H9 (cell line): ENCODE measurements at regions not wholly inside any gene's neighbourhood (a gene's known extent, or its start where the extent isn't known, plus 50 kb on each side); places are given as distances from the start of the nearest gene placed in this dataset.

Experiments
- DNase-seq: peaks from one replicate; pipeline ENCODE4 v3.0.0-alpha.2; 2017
- H2AFZ ChIP-seq: one replicate; pipeline ENCODE4 v1.6.1; 2013; ENCODE audit warnings: mild to moderate bottlenecking, low read length, control low read depth, moderate library complexity
- H2AK5ac ChIP-seq: 2 replicates; pipeline ENCODE4 v1.6.1; 2013; ENCODE audit warnings: low read length, control low read depth, mixed read lengths; ENCODE audit not compliant: insufficient read length
- H2BK120ac ChIP-seq: one replicate; pipeline ENCODE4 v1.6.1; 2013; ENCODE audit warnings: low read depth, mild to moderate bottlenecking, low read length, control low read depth, inconsistent platforms; ENCODE audit not compliant: poor library complexity, severe bottlenecking
- H2BK12ac ChIP-seq: 2 replicates; pipeline ENCODE4 v1.6.1; 2013; ENCODE audit warnings: low read length, control low read depth, mixed read lengths, low read depth; ENCODE audit not compliant: insufficient read length
- H2BK15ac ChIP-seq: 2 replicates; pipeline ENCODE4 v1.6.1; 2013; ENCODE audit warnings: low read depth, low read length, control low read depth
- H2BK20ac ChIP-seq: one replicate; pipeline ENCODE4 v1.6.1; 2013; ENCODE audit warnings: low read depth, mild to moderate bottlenecking, low read length, control low read depth, inconsistent platforms; ENCODE audit not compliant: poor library complexity, severe bottlenecking
- H2BK5ac ChIP-seq: 2 replicates; pipeline ENCODE4 v1.6.1; 2013; ENCODE audit warnings: low read length, control low read depth, mixed read lengths; ENCODE audit not compliant: insufficient read length
- H3K14ac ChIP-seq: 2 replicates; pipeline ENCODE4 v1.6.1; 2013; ENCODE audit warnings: low read length, control low read depth; ENCODE audit not compliant: insufficient read depth
- H3K18ac ChIP-seq: 2 replicates; pipeline ENCODE4 v1.6.1; 2013; ENCODE audit warnings: low read depth, mild to moderate bottlenecking, mixed read lengths, low read length, control low read depth; ENCODE audit not compliant: insufficient read length
- H3K23ac ChIP-seq: 2 replicates; pipeline ENCODE4 v1.6.1; 2013; ENCODE audit warnings: low read length, control low read depth, mixed read lengths, low read depth; ENCODE audit not compliant: insufficient read length
- H3K23me2 ChIP-seq: 2 replicates; pipeline ENCODE4 v1.6.1; 2013; ENCODE audit warnings: low read depth, mild to moderate bottlenecking, mixed read lengths, low read length, control low read depth; ENCODE audit not compliant: insufficient read length, poor library complexity, severe bottlenecking
- H3K27ac ChIP-seq: 2 replicates; pipeline ENCODE4 v1.5.1; 2013; ENCODE audit warnings: low read length, control low read depth, mixed read lengths, low read depth; ENCODE audit not compliant: insufficient read length
- H3K27me3 ChIP-seq: 2 replicates; pipeline ENCODE4 v1.6.1; 2013; ENCODE audit warnings: low read length, control low read depth, inconsistent platforms; ENCODE audit not compliant: insufficient read depth
- H3K4ac ChIP-seq: 2 replicates; pipeline ENCODE4 v1.6.1; 2013; ENCODE audit warnings: low read depth, mild to moderate bottlenecking, control low read depth, inconsistent platforms, low read length, moderate library complexity
- H3K4me1 ChIP-seq: 2 replicates; pipeline ENCODE4 v1.6.1; 2013; ENCODE audit warnings: low read length, control low read depth, inconsistent platforms; ENCODE audit not compliant: insufficient read depth
- H3K4me2 ChIP-seq: 2 replicates; pipeline ENCODE4 v1.6.1; 2013; ENCODE audit warnings: low read length, control low read depth, mixed read lengths; ENCODE audit not compliant: insufficient read length, insufficient read depth
- H3K56ac ChIP-seq: 2 replicates; pipeline ENCODE4 v1.6.1; 2013; ENCODE audit warnings: low read depth, mild to moderate bottlenecking, mixed read lengths, low read length, control low read depth; ENCODE audit not compliant: insufficient read length
- H3K79me1 ChIP-seq: 2 replicates; pipeline ENCODE4 v1.6.1; 2013; ENCODE audit warnings: low read depth, mild to moderate bottlenecking, moderate library complexity, low read length, control low read depth, inconsistent platforms; ENCODE audit not compliant: insufficient read depth, poor library complexity, severe bottlenecking
- H3K79me2 ChIP-seq: 2 replicates; pipeline ENCODE4 v1.6.1; 2013; ENCODE audit warnings: low read length, control low read depth, inconsistent platforms; ENCODE audit not compliant: insufficient read depth
- H3K9ac ChIP-seq: 2 replicates; pipeline ENCODE4 v1.6.1; 2013; ENCODE audit warnings: low read length, control low read depth, mixed read lengths; ENCODE audit not compliant: insufficient read length; ENCODE audit errors: extremely low read depth
- H3K9me3 ChIP-seq: one replicate; pipeline ENCODE4 v1.6.1; 2013; ENCODE audit warnings: low read depth, low read length, inconsistent platforms; ENCODE audit not compliant: control insufficient read depth
- H3T11ph ChIP-seq: one replicate; pipeline ENCODE4 v1.6.1; 2013; ENCODE audit warnings: mild to moderate bottlenecking, low read length, control low read depth, inconsistent platforms
- H4K20me1 ChIP-seq: one replicate; pipeline ENCODE4 v1.6.1; 2013; ENCODE audit not compliant: control insufficient read depth, insufficient read length, insufficient read depth
- H4K5ac ChIP-seq: 2 replicates; pipeline ENCODE4 v1.6.1; 2013; ENCODE audit warnings: low read depth, mild to moderate bottlenecking, mixed read lengths, low read length, control low read depth; ENCODE audit not compliant: insufficient read length
- H4K8ac ChIP-seq: replicated peaks from 2 replicates; pipeline ENCODE4 v1.6.1; 2013; ENCODE audit warnings: low read length, control low read depth, mixed read lengths, low read depth; ENCODE audit not compliant: insufficient read length
- H4K91ac ChIP-seq: 2 replicates; pipeline ENCODE4 v1.6.1; 2013; ENCODE audit warnings: low read depth, mild to moderate bottlenecking, moderate library complexity, mixed read lengths, low read length, control low read depth; ENCODE audit not compliant: insufficient read length
- H3K27ac Mint-ChIP-seq, 3 experiments: 2 replicates in 2 of 3; 3 replicates in 1 of 3; pipeline ENCODE4 v1.8.0; 2020 to 2021; ENCODE audit warnings: mixed read lengths in 3 of 3, mild to moderate bottlenecking in 1 of 3, moderate library complexity in 1 of 3
- H3K27me3 Mint-ChIP-seq: 2 replicates; pipeline ENCODE4 v1.8.0; 2021; ENCODE audit warnings: low read depth, mild to moderate bottlenecking, moderate library complexity, mixed read lengths
- H3K36me3 Mint-ChIP-seq, 3 experiments: 2 replicates in 2 of 3; 3 replicates in 1 of 3; pipeline ENCODE4 v1.8.0; 2020 to 2021; ENCODE audit warnings: low read depth in 3 of 3, mixed read lengths in 3 of 3; ENCODE audit not compliant: insufficient read depth in 1 of 3
- H3K4me1 Mint-ChIP-seq, 2 experiments: 2 replicates each; pipeline ENCODE4 v1.8.0; 2020; ENCODE audit warnings: mixed read lengths in 2 of 2
- H3K4me3 Mint-ChIP-seq, 2 experiments: 2 replicates in 1 of 2; 3 replicates in 1 of 2; pipeline ENCODE4 v1.8.0; 2020 to 2021; ENCODE audit warnings: mild to moderate bottlenecking in 2 of 2, mixed read lengths in 2 of 2, moderate library complexity in 1 of 2
- H3K9me3 Mint-ChIP-seq, 2 experiments: 2 replicates in 1 of 2; 3 replicates in 1 of 2; pipeline ENCODE4 v1.8.0; 2020; ENCODE audit warnings: mild to moderate bottlenecking in 2 of 2, mixed read lengths in 2 of 2, moderate library complexity in 1 of 2
- WGBS: extraction: QIAGEN DNeasy Blood & Tissue Kit; methylation state at CpG from one replicate; pipeline ENCODE4 v1.1.7; 2013; ENCODE audit warnings: missing lambda C conversion rate, low lambda C conversion rate, mixed read lengths; ENCODE audit not compliant: insufficient read length; ENCODE audit errors: extremely low coverage; 5-methylcytosine and 5-hydroxymethylcytosine counted together
- TF ChIP-seq, protein P1 (sequence below): fragments of 200-600 bp; sonication (generic); conservative IDR thresholded peaks from 3 replicates; pipeline ENCODE4 v1.8.0; 2021; ENCODE audit warnings: antibody characterized with exemption, mild to moderate bottlenecking

DNA sequence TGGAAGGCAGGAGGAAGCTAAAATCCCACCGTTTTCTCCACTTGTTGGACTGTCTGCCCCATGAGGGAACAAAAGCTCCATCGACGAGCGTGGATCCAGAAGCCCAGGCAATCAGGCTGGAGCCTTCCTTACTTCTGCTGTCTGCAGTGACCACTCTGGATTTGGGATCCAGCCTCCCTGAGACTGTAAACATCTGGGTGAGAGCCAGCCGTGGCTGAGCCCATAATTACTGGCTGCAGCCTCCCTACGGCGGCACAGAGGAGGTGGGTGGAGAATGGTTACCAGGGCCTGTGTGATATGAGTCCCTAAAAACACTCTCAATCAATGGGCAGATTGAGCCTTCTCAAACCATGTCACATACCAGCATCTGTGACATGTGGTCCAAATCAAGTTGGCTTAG is 158.2 kb downstream of the FOXL1 start:
- H3K14ac ChIP-seq = no peak overlapping the region
- no peak overlapping the region for H2AFZ ChIP-seq
- H4K91ac ChIP-seq = peak overlapping the region; percentile 31
- no peak overlapping the region for H4K8ac ChIP-seq
- H4K5ac ChIP-seq = no peak overlapping the region
- DNase-seq = no peak
- H2BK15ac ChIP-seq = no peak overlapping the region; the same call in 1 of the 2 replicates
- H3K56ac ChIP-seq = no peak overlapping the region
- H3K9me3 Mint-ChIP-seq = peaks cover 11 to 17% of the 10 kb centered on the region in 2 experiments
- H3K4me1 ChIP-seq = peaks cover 9% of the 10 kb centered on the region; the same call in 1 of the 2 replicates
- peaks cover 9 to 20% (median 13%) of the 10 kb centered on the region in 3 experiments for H3K36me3 Mint-ChIP-seq
- no peak overlapping the region for H3K4me2 ChIP-seq
- peaks cover 43% of the 10 kb centered on the region for H3K27me3 Mint-ChIP-seq
- no peak overlapping the region for H3K9ac ChIP-seq
- H2AK5ac ChIP-seq = no peak overlapping the region
- H2BK20ac ChIP-seq = no peak overlapping the region
- WGBS = no CpG with 5 or more reads among the region's 7 CpGs
- H3K9me3 ChIP-seq = no peaks in the 10 kb centered on the region
- no peak overlapping the region for H2BK12ac ChIP-seq
- H3K23ac ChIP-seq = no peak overlapping the region
- H4K20me1 ChIP-seq = no peaks in the 10 kb centered on the region
- peaks cover 48 to 49% of the 10 kb centered on the region in 2 experiments for H3K4me1 Mint-ChIP-seq
- no peaks in the 10 kb centered on the region for H3K27me3 ChIP-seq
- no peak overlapping the region for H3T11ph ChIP-seq
- H3K79me2 ChIP-seq = no peaks in the 10 kb centered on the region
- H3K4ac ChIP-seq = no peak overlapping the region
- no peak overlapping the region for H3K4me3 Mint-ChIP-seq
- TF ChIP-seq, protein P1, sequence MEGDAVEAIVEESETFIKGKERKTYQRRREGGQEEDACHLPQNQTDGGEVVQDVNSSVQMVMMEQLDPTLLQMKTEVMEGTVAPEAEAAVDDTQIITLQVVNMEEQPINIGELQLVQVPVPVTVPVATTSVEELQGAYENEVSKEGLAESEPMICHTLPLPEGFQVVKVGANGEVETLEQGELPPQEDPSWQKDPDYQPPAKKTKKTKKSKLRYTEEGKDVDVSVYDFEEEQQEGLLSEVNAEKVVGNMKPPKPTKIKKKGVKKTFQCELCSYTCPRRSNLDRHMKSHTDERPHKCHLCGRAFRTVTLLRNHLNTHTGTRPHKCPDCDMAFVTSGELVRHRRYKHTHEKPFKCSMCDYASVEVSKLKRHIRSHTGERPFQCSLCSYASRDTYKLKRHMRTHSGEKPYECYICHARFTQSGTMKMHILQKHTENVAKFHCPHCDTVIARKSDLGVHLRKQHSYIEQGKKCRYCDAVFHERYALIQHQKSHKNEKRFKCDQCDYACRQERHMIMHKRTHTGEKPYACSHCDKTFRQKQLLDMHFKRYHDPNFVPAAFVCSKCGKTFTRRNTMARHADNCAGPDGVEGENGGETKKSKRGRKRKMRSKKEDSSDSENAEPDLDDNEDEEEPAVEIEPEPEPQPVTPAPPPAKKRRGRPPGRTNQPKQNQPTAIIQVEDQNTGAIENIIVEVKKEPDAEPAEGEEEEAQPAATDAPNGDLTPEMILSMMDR = no peak
- no peak overlapping the region for H3K27ac ChIP-seq
- no peaks in the 10 kb centered on the region for H3K79me1 ChIP-seq
- no peak overlapping the region for H2BK5ac ChIP-seq
- no peaks in the 10 kb centered on the region for H3K23me2 ChIP-seq
- no peak overlapping the region for H3K18ac ChIP-seq
- H3K27ac Mint-ChIP-seq = no peak overlapping the region
- H2BK120ac ChIP-seq = no peak overlapping the region
